Glomerular visceral epithelial cell (primary cell): ENCODE measurements at regions not wholly inside any gene's neighbourhood (a gene's known extent, or its start where the extent isn't known, plus 50 kb on each side); places are given as distances from the start of the nearest gene placed in this dataset.

Experiments
- DNase-seq: peaks from one replicate; pipeline ENCODE4 v3.0.0-alpha.2; 2016; ENCODE audit errors: extremely low spot score

DNA sequence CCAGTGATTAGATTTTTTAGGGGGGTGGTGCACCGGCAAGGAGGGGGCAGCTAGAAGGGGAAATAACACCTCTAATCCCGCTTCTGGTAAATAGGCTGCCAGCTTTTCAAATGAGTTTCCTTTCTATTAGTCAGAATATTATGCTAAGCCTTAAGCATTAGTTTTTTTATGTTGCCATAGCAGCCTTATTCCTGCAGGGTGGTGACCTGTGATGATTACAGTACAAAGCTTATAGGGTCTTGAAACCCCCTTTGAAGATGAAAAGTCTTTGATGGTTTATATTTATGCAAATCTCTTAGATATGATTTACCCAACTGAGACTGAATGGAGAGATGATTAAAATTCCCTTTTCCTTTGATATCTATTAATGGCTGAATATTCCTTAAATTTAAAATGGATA, 109.8 kb downstream of the ZIC5 start:
- no peak for DNase-seq

DNA sequence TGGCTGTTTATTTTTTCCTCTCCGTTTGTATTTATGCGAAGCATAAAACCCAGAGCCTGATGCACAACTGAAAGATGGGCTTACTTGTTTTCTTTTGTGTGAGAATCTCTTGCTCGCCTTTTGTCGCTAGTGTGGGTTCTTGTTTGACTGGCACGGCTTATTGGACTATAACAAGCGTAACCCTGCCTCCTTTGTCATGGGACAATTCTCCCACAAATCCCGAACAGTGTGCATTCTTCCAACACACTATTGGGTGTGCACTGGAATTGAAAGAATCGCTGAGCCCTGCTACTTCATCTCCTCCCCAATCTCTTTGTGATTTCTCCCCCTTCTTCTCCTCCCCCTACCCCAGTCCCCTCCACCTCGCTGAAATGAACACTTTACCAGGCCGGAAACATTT, 110.8 kb downstream of the ZIC5 start:
- DNase-seq = no peak

DNA sequence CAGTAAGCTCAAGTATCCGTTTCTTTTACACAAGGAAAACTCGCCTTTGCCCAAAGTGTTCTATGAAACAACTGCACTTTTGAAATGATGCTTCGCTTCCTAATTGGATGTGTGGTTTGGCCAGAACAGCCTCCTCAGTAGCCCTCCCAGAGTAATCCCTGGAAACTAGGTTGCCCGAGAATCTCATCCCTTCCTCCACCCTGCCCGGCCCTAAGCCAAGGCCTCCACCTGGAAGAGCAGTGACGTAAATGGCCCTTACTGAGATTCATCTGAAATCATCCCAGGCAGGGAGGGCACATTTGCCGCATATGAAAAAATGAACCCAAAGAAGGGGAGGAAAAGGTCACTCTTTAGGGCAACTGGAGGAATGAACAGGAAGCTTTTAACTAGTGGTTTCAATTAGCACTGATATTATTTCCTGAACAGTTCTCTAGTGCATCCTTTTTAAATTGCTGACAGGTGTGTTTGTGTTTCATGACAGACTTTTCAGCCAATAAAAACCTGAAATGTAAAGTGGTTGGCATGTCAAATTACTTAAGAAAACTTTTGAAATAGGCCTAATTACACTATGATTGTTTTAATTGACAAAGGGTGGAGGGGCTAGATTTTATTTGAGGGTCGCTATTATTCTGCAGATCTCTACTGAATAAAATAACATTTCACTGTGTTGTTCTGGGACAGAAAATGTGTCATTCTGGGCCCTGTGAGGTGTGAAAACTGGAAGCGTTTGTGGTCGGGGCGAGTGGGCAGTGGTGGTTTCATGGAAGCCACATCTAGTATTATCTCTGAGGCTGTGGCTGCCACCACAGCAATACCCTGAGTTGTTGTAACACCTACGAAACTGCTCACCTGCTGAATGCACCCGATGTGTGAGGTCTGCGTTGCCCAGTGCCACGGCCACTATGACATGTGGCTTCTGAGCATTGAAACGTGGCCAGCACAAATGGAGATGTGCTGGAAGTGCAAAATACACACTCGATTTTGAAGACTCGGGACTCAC, 112.1 kb downstream of the ZIC5 start:
- DNase-seq = peak; percentile 23

DNA sequence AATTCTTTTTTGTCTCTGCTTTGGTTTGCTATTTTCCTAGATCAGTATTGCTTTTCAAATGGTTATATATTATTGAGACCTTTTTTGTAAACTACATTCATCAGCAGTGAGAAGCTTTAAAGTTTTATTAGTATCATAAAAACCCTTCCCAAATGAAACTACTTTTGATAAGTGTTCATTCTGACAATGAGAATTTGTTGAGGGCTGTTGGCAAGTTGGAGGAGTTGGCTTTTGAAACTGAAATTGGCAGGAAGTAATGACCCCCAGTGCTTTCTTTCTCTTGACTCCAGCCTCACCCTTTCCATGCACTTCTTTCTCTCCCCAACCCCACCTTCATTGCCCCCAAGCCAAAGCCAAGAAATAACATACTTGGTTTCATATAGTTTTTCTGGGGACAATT, 113.8 kb downstream of the ZIC5 start:
- DNase-seq = no peak

DNA sequence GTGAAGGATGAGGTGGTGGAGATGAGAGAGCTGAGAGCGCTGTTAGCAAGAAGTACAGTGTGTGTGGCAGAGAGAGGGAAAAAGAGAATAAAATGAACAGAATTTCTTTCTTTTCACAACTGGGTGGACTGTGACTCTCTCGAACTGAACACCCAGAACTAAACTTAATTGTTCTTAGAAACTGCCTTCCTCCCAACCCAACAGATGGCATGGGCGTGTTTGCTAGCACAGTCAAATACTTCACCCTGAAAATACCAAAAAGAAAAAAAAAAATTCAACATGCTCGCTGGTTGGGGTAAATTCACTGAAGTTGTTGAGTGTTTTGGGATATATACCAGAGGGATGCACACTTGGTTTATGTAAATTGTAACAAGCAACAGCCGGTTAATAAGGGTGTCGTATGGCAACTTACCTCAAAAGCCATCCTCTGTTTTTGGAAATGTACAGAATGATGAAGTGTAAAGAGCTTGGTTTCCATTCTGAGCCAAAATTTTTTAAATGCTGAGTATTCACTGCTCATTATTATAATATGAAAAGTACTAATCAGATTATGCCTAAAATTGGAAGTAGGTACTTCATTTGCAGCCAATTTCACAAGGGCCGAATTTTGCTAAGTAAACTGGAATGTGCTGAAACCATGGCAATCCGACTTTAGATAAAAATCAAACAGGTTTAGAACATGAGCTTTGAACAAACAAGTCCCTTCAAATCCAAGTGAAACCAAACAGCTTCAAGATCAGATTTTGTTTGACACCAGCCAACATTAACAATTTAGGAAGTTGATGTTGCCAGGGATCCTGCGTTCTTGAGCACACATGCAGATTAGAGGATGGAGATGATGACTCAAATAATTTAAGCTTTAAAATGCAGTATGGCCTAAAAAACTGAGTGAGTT, 115.8 kb downstream of the ZIC5 start:
- no peak for DNase-seq

DNA sequence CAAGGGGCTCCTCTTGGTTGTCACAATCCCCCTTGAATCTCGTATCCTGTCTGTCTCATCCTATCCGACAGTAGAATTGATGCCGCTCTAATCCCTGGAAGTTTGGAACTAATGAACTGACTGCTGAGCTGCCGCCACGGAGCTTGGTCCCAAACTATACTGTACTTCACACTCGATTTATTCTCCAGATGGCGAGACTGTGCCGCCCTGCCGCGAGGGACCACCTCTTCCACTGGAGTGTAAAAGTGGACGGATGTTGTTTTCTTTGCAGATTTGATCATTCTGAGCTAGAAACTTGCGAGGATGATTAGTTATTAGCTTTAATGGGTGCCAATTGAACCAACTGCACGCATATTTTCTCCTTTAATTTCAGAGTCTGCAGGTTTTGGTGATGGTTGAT, 117.2 kb downstream of the ZIC5 start:
- no peak for DNase-seq

DNA sequence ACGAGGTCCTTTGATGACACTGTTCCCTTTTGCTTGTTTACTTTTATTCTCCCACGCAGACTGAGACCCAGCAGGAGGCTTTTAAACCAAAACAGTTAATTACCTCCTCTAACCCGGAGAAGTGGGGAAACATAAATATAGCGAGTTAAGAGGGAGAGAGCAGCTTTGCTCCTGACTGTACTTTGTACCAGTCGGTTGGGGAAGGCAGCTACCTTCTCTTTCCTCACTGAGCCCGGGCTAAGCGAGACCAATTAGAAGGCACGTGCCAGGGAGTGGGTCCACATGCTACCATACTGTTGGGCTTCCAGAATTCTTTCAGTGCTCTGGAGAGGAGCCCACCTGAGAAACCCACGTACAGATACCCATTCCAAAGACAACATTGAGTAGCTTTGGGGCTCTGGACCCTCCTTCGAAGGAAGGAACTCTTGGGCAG, 124.2 kb downstream of the ZIC5 start:
- no peak for DNase-seq

DNA sequence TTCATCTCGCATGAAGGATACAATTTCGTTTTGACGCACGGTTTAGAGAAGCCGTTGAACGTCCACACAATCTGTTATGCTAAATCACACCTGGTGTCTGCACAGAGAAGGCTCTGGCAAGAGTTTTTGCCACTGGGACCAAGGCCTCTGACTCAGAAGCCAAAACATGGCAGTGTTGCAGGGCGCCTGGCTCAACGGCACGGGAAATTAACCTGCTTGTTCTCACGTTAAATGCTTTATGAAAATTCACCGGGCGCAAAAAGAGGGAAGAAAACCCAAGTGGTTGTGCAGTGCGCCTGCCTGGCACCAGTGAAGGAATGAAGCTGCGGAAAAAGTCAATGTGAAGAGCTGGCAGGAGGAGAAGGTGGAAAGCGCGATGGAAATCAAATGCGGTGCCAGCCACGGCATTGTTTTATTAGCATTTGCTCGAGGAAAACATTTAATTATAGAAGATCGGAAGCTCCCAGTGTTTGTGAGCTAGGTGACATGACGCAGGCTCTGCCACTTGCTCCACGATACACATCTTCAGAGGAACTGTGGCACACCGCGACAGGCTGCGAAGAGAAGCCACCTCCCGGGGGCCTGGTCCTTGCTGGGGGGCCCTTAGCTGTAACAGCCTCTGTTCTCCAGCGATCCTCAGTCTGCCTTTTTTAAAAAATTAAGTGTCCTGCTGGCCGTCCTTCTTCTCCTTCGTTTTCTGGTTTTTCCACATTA, 126.2 kb downstream of the ZIC5 start:
- DNase-seq = no peak

DNA sequence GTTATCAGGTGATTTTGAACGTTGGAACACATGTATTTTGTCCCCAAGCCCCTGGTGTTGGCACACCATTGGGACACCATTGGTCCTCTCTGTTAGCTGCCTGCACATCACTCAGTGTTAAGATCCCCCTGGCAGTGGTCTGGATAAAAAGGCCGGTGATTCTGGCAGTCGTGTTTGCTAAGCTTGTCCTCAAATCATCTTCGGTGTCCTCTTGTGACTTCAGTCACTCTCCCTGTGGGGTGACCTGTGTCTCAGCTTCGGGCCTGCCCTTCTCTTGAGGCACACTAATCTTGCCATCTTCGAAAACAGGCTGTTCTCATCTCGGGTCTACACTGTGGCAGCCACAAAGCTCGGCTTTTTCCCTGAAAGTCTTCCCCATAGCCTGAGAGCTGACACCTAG, 127.1 kb downstream of the ZIC5 start:
- DNase-seq = no peak

DNA sequence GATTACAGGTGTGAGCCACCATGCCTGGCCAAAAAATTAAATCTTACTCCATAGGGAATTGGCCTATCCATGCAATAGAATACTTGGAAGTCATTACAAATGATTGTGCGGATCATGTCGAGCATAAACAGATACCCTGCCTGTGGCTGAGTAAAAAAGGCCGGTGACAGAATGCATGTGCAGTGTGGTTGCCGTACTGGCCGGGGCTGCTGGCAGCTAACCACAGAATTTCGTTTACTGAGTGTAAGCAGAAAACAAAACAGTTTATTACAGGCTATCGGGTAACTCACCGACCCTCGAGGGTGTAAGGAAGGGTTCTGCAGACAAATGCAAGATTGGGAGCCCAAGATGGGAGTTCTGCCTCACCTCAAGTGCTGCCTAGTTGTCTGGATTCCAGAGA, 127.7 kb downstream of the ZIC5 start:
- no peak for DNase-seq

DNA sequence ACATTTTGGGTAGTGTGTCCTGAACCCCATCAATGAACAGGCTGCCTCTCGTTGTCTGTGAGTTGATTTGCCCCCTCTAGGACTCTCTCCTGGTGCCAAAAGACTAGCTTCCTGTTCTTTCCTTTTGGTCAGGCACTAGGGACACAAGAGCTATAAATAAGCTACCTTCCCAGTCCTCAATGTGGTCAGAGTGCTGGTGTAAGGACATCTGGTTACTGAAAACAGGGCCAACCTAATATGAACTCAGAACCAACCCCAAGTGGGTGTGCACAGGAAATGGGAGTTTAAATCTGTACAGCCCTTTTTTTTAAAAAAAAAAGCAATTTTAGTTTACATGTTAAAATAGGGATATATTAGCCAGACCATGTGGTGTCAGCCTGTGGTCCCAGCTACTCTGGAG, 129.2 kb downstream of the ZIC5 start:
- DNase-seq = no peak

DNA sequence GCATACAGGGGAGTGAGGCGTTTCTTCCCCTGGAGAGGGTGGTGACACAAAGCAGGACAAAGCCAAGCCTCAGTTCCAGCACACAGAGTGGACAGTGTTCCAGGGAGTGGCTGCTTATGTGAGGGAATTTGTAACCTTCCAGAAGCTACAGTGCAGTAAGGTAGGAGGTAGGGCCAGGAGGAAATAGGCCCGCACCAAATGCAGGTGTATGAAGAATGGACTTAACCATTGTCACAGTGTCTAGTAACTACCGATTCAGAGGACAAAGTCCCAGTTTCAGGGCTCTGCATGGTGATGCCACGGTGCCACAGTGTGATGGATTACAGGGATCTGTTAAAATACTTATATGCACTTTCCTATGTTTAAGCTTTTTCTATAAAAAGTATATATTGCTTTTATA, 135.3 kb downstream of the ZIC5 start:
- DNase-seq = no peak

DNA sequence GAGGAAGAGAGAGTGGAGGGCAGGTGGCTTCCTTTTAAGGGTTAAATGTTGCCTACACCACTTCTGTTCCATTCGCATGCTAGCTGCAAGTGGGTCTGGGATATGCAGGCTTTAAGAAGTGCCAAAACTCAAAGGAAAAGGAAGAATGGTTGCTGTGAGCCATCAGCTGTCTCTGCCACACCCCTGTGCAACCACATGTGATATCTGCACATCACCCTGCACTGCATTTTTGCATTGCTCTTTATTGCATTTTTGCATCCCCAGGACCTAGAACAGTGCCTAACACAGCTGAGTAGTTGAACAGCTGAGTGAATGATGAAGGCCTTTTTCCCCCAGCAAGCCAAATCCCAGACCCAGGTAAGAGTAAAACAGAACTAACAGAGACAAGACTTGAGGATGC, 136.1 kb downstream of the ZIC5 start:
- no peak for DNase-seq

DNA sequence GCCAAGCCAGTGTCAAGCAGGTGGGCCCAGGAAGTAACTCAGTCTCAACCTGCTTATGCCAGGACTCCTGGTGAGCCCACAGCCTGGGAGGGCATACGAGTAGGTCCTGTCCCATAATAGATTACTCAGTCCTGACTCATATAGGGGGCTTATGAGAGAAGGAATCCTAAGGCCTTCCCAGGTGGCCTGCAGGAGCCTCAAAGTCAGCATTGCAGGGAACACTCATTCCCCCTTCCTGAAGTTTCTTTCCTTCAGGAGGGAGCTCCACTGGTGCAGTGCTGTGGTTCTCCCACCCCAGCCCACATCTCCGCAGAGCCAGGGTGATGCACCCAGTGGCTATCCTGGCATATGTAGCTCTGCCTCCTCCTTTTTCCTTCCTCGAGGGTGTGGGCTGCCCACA, 137.3 kb downstream of the ZIC5 start:
- DNase-seq = peak; percentile 33

DNA sequence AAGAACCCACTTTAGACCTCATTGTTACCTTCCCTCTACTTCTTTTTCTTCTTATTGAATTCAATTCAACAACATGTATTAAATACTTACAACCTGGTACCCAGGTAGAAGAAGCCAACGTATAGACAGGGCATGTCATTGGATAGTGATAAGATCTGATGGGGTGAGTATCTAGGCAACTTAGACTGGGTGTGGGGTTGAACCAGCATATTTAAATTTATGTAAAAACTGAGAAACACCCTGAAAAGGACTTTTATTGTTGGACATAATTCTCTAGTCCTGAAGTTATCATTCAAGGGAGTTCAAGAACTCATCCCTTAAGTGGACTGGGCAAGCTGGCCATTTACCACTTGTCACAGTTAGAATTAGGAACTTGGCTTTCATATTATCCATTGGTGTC, 139.2 kb downstream of the ZIC5 start:
- DNase-seq = no peak

DNA sequence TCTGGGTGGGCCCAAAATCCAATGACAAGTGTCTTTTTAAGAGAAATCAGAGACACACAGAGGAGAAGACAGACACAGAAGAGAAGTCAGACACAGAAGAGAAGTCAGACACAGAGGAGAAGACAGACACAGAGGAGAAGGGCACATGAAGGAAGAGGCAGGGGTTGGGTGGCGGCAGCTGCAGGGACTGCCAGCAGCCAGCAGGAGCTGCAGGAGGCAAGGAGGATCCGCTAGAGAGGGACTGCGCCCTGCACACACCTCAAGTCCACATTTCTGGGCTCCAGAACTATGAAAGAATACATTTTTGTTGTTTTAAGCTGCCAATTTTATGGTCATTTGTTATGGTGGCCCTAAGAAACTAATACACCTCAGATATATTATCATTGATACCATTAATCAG, 140.6 kb downstream of the ZIC5 start:
- no peak for DNase-seq

DNA sequence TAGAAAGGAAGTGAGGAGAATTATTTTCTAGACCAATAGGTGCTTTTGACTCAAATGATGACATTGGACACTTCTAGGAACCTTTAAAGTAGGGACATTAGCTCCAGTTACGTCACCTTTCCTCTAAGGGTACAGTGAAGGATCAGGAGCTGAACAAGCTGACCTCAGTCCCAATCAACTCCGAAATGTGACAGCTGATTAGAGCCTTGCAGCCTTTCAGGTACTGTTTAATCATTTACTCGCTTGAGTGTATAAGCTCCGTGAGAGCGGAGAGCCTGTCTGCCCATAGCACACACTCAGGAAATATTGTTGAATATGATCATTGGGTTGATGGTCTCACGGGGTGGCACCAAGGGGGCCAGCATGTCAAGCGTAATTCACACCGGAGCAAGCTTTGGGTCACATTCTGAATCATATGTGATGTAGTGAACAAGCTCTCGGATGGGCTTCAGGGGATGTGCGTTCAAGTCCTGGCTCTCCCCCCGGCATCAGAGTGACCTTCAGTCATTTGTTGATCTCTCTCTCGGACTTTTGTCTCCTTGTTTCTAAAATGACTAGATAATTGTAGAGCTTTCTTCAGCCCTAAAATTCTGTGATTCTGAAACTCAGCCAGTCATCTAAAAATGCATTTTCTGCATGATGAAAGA, 141.9 kb downstream of the ZIC5 start:
- no peak for DNase-seq

DNA sequence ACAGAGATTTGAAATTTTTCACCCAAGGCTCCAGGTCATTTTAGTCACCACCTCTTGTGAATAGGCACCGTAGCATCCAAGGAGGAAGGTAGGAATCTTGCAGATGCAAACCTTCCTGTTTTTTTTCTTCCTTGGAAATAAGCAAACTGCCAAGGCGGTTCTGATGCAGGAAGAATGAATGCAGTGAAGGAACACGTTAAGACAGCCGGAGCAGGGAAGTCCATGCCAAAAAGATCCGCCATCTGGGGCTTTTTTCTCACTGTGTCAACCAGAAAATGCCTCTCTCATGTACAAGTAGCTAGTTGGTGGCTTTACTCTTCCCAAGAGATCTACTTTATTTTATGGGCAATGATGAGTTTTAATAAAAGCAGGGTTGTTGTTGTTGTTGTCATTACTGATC, 142.4 kb downstream of the ZIC5 start:
- DNase-seq = no peak

DNA sequence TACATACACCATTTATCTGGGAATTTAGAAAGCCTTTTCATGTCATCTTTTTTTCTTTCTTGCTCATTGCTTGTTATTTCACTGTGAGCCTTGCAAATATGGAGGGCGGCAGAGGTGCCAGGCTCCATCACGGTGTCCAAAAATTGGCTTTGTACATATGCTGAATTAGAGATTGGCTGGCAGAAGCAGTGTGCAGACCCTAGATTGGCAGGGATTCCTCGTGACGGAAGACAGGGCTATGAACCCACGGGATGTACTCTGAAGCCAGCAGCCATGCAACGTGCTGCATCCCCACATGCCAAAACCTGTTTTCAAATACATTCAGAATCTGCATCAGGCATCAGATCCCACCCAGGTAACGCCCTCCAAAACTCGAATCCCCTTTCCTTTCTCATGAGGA, 142.8 kb downstream of the ZIC5 start:
- DNase-seq = no peak

DNA sequence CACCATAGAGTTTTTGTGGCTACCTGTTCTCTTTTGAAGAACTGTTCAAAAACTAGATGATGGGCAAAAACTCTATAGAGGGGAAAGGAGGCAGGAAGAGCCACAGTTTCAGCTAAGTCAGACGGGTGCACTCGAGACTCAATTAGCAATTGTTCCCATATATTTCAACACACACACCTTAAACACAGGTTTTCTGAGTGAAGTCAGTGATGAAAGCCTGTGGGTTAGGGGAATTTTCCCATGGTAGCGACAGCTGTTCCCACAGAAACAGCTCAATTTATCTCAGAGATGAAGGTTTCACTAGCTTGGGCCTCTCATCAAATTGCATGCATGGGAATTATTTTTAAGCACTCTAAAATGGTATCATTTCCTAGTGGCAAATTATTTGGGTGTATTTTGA, 143.4 kb downstream of the ZIC5 start:
- DNase-seq = no peak

DNA sequence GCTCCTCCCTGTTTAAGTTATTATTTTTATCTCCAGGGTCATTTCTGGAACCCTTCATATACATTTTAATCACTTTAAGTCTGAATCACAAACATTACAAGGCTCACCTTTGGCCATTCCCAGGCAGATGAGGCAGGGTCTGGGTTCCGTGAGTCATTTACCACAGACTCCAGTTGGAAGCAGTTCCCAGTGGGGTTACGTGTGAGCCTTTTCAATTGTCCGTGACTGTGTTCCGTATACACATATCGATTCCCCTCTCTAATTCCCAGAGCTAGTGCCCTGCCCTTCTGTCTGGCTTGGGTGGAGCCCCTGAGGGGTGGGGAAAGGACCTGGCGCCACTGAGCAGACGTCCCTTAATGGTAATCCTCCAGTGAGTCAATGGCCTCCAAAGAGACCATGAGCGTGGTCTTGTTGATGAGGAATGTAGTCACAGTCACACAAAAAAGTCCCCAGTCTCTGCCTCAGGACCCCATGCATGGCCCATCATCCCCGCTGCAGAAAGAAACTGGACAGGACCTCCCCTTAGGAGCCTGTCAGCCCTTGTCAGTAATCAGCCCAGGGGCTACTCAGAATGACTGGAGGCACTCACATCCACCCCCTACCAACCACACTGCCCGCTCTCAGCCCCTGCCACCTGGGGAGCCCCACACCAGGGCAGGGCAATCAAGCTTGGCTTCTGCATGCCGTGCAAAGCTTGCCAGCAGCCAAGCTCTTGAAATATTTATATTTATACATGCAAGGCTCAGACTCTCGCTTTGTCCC, 144.4 kb downstream of the ZIC5 start:
- peak; percentile 56 for DNase-seq
